ENCODE measurements at regions not wholly inside any gene's neighbourhood (a gene's known extent, or its start where the extent isn't known, plus 50 kb on each side); places are given as distances from the start of the nearest gene placed in this dataset.

GRCh38 chr3:132966374-132966773 is 71.8 kb upstream of the TMEM108 start:
- Histone ChIP-seq H3K4me1 (no peaks in the 10 kb centered on the region), H3K4me3 (no peak overlapping the region), H3K27me3 (no peaks in the 10 kb centered on the region), H3K27ac (no peak overlapping the region), H3K9me3 (no peaks in the 10 kb centered on the region), H3K36me3 (no peaks in the 10 kb centered on the region)
- TF ChIP-seq CTCF (IDR thresholded peaks at IDR 0.05) (no peak), POLR2AphosphoS5 (IDR thresholded peaks at IDR 0.05; ENCODE audit: insufficient read depth in 1 of 2, low read depth in 1 of 2) (no peak), POLR2A (IDR thresholded peaks at IDR 0.05) (no peak)
- intact Hi-C loops (cut with DNase I) = loop anchor here (5.0 kb wide), 1 partner anchor 1479 kb away; no protein-coding TSS in a partner anchor
- no peak for DNase-seq (ENCODE audit: extremely low spot score in 2 of 2)

GRCh38 chr3:132964266-132964665 is 73.9 kb upstream of the TMEM108 start:
- TF ChIP-seq CTCF (IDR thresholded peaks at IDR 0.05) (no peak), POLR2A (IDR thresholded peaks at IDR 0.05) (no peak), POLR2AphosphoS5 (IDR thresholded peaks at IDR 0.05; ENCODE audit: insufficient read depth in 1 of 2, low read depth in 1 of 2) (no peak)
- DNase-seq (ENCODE audit: extremely low spot score in 2 of 2) = no peak
- Histone ChIP-seq H3K4me1 (no peaks in the 10 kb centered on the region), H3K9me3 (no peaks in the 10 kb centered on the region), H3K27ac (no peak overlapping the region), H3K36me3 (no peaks in the 10 kb centered on the region), H3K27me3 (no peaks in the 10 kb centered on the region), H3K4me3 (no peak overlapping the region)
- intact Hi-C loops (cut with DNase I) = no loop called here

- intact Hi-C loops (cut with DNase I) = no loop called here
- TF ChIP-seq CTCF (IDR thresholded peaks at IDR 0.05) (no peak), POLR2A (IDR thresholded peaks at IDR 0.05) (no peak), POLR2AphosphoS5 (IDR thresholded peaks at IDR 0.05; ENCODE audit: insufficient read depth in 1 of 2, low read depth in 1 of 2) (no peak)
- H3K36me3 ChIP-seq = no peaks in the 10 kb centered on the region
Observed at GRCh38 chr3:132963786-132964185, 74.4 kb upstream of the TMEM108 start.

GRCh38 chr3:132961991-132962390 is 76.2 kb upstream of the TMEM108 start:
- Histone ChIP-seq H3K4me3 (no peak overlapping the region), H3K27me3 (no peaks in the 10 kb centered on the region), H3K4me1 (no peaks in the 10 kb centered on the region), H3K9me3 (no peaks in the 10 kb centered on the region), H3K27ac (no peak overlapping the region), H3K36me3 (no peaks in the 10 kb centered on the region)
- DNase-seq (ENCODE audit: extremely low spot score in 2 of 2) = no peak
- TF ChIP-seq POLR2AphosphoS5 (IDR thresholded peaks at IDR 0.05; ENCODE audit: insufficient read depth in 1 of 2, low read depth in 1 of 2) (no peak), CTCF (IDR thresholded peaks at IDR 0.05) (no peak), POLR2A (IDR thresholded peaks at IDR 0.05) (no peak)
- intact Hi-C loops (cut with DNase I) = no loop called here

More at GRCh38 chr3:132963786-132964185, 74.4 kb upstream of the TMEM108 start:
- H3K4me1 ChIP-seq = no peaks in the 10 kb centered on the region
- no peaks in the 10 kb centered on the region for H3K9me3 ChIP-seq
- H3K27me3 ChIP-seq = no peaks in the 10 kb centered on the region
- H3K4me3 ChIP-seq = no peak overlapping the region
- DNase-seq (ENCODE audit: extremely low spot score in 2 of 2) = no peak
- no peak overlapping the region for H3K27ac ChIP-seq

GRCh38 chr3:132953683-132954082 is 84.5 kb upstream of the TMEM108 start:
- intact Hi-C loops (cut with DNase I) = no loop called here
- H3K4me1 ChIP-seq = no peaks in the 10 kb centered on the region
- no peak for DNase-seq (ENCODE audit: extremely low spot score in 2 of 2)
- no peak overlapping the region for H3K4me3 ChIP-seq
- H3K27me3 ChIP-seq = no peaks in the 10 kb centered on the region
- H3K9me3 ChIP-seq = no peaks in the 10 kb centered on the region
- no peak overlapping the region for H3K27ac ChIP-seq
- H3K36me3 ChIP-seq = no peaks in the 10 kb centered on the region
- TF ChIP-seq CTCF (IDR thresholded peaks at IDR 0.05) = no peak
- TF ChIP-seq POLR2A (IDR thresholded peaks at IDR 0.05) = no peak
- TF ChIP-seq POLR2AphosphoS5 (IDR thresholded peaks at IDR 0.05; ENCODE audit: insufficient read depth in 1 of 2, low read depth in 1 of 2) = no peak
